ENCODE measurements at regions not wholly inside any gene's neighbourhood (a gene's known extent, or its start where the extent isn't known, plus 50 kb on each side); places are given as distances from the start of the nearest gene placed in this dataset.

- DNase-seq (ENCODE audit: low spot score) = no peak
Measured at GRCh38 chr2:220493871-220494525, 866.6 kb downstream of the SLC4A3 start.

GRCh38 chr2:220496513-220496912, 869.1 kb downstream of the SLC4A3 start:
- DNase-seq (ENCODE audit: low spot score) = no peak

GRCh38 chr2:220499225-220499624, 871.8 kb downstream of the SLC4A3 start:
- peak; percentile 50 for DNase-seq (ENCODE audit: low spot score)

GRCh38 chr2:220502539-220502938, 875.1 kb downstream of the SLC4A3 start:
- DNase-seq (ENCODE audit: low spot score) = no peak

GRCh38 chr2:220503431-220503830, 876.0 kb downstream of the SLC4A3 start:
- DNase-seq (ENCODE audit: low spot score) = no peak

- DNase-seq (ENCODE audit: low spot score) = peak; percentile 88
Measured at GRCh38 chr2:220504938-220505503, 877.6 kb downstream of the SLC4A3 start.

GRCh38 chr2:220506466-220506865, 879.0 kb downstream of the SLC4A3 start:
- DNase-seq (ENCODE audit: low spot score) = peak; percentile 43

GRCh38 chr2:220509096-220509757, 881.8 kb downstream of the SLC4A3 start:
- DNase-seq (ENCODE audit: low spot score) = no peak

GRCh38 chr2:220509966-220510365, 882.5 kb downstream of the SLC4A3 start:
- peak; percentile 16 for DNase-seq (ENCODE audit: low spot score)

- peak; percentile 11 for DNase-seq (ENCODE audit: low spot score)
Measured at GRCh38 chr2:220510668-220511067, 883.2 kb downstream of the SLC4A3 start.

GRCh38 chr2:220512419-220512818, 885.0 kb downstream of the SLC4A3 start:
- DNase-seq (ENCODE audit: low spot score) = peak; percentile 68

GRCh38 chr2:220513573-220514288, 886.3 kb downstream of the SLC4A3 start:
- peak; percentile 5 for DNase-seq (ENCODE audit: low spot score)

- DNase-seq (ENCODE audit: low spot score) = no peak
Measured at GRCh38 chr2:220521551-220521950, 894.1 kb downstream of the SLC4A3 start.

GRCh38 chr2:220528180-220528675, 900.8 kb downstream of the SLC4A3 start:
- peak; percentile 20 for DNase-seq (ENCODE audit: low spot score)

GRCh38 chr2:220531216-220531615, 903.8 kb downstream of the SLC4A3 start:
- DNase-seq (ENCODE audit: low spot score) = peak; percentile 7

GRCh38 chr2:220533485-220533884, 906.1 kb downstream of the SLC4A3 start:
- peak; percentile 70 for DNase-seq (ENCODE audit: low spot score)

- no peak for DNase-seq (ENCODE audit: low spot score)
Measured at GRCh38 chr2:220539481-220539880, 912.1 kb downstream of the SLC4A3 start.

GRCh38 chr2:220544049-220544448, 916.6 kb downstream of the SLC4A3 start:
- DNase-seq (ENCODE audit: low spot score) = no peak

GRCh38 chr2:220550995-220551700, 923.7 kb downstream of the SLC4A3 start:
- DNase-seq (ENCODE audit: low spot score) = no peak

- DNase-seq (ENCODE audit: low spot score) = no peak
Measured at GRCh38 chr2:220552790-220553535, 925.5 kb downstream of the SLC4A3 start.

- peak; percentile 82 for DNase-seq (ENCODE audit: low spot score)
Measured at GRCh38 chr2:220555961-220556630, 928.7 kb downstream of the SLC4A3 start.

Measured in kidney tubule cell (primary cell).